WTC11 (cell line): ENCODE measurements at regions not wholly inside any gene's neighbourhood (a gene's known extent, or its start where the extent isn't known, plus 50 kb on each side); places are given as distances from the start of the nearest gene placed in this dataset.
A peak's percentile ranks its signal among the peaks of the same experiment; 100 is the strongest.

Source experiments
- ATAC-seq: fragments of 200-7000 bp; cut with Tn5 transposase; 2 replicates; pipeline ENCODE4 v1.10.0; 2021; ENCODE audit warnings: mild to moderate bottlenecking, moderate library complexity
- CTCF ChIA-PET: fragments of 300-600 bp; sonication (Branson Sonifier 250); formaldehyde crosslinking; loops from one replicate; lab custom pipeline; 2021; ENCODE audit warnings: antibody characterized with exemption; lab: Charles Lee
- POLR2A ChIA-PET: fragments of 350-600 bp; sonication (Branson Sonifier 250); formaldehyde crosslinking; loops from one replicate; lab custom pipeline; 2021; ENCODE audit warnings: antibody characterized with exemption; lab: Charles Lee
- DNase-seq: peaks from one replicate; pipeline ENCODE4 v3.0.0; 2021; ENCODE audit warnings: low spot score
- H3K27ac Mint-ChIP-seq: 2 replicates; pipeline ENCODE4 v1.8.0; 2021; ENCODE audit warnings: mixed read lengths
- H3K27me3 Mint-ChIP-seq: 2 replicates; pipeline ENCODE4 v1.8.0; 2021; ENCODE audit warnings: low read depth, mild to moderate bottlenecking, moderate library complexity, mixed read lengths
- H3K36me3 Mint-ChIP-seq: 2 replicates; pipeline ENCODE4 v1.8.0; 2021; ENCODE audit warnings: mixed read lengths
- H3K4me1 Mint-ChIP-seq: 2 replicates; pipeline ENCODE4 v1.8.0; 2022; ENCODE audit warnings: mixed read lengths
- H3K4me3 Mint-ChIP-seq: 2 replicates; pipeline ENCODE4 v1.8.0; 2021; ENCODE audit warnings: mild to moderate bottlenecking, moderate library complexity, mixed read lengths
- H3K9me3 Mint-ChIP-seq: 2 replicates; pipeline ENCODE4 v1.8.0; 2021; ENCODE audit warnings: mixed read lengths
- ATF1 ChIP-seq: sonication (generic); formaldehyde crosslinking; IDR thresholded peaks from 2 replicates; pipeline ENCODE4 v1.8.1; 2023; ENCODE audit warnings: mild to moderate bottlenecking, moderate library complexity, missing genetic modification reagents
- CREB1 ChIP-seq: sonication (generic); formaldehyde crosslinking; IDR thresholded peaks from 2 replicates; pipeline ENCODE4 v1.8.0; 2023; ENCODE audit warnings: mild to moderate bottlenecking, missing genetic modification reagents
- ELF4 ChIP-seq: sonication (generic); formaldehyde crosslinking; IDR thresholded peaks from 2 replicates; pipeline ENCODE4 v1.8.1; 2022; ENCODE audit warnings: low read depth, mild to moderate bottlenecking, moderate library complexity, missing genetic modification reagents
- ESRRA ChIP-seq: sonication (generic); formaldehyde crosslinking; IDR thresholded peaks from 2 replicates; pipeline ENCODE4 v1.8.1; 2022; ENCODE audit warnings: mild to moderate bottlenecking, missing genetic modification reagents, borderline replicate concordance
- HMGA2 ChIP-seq: fragments of 250-450 bp; sonication (Bioruptor Pico); IDR thresholded peaks from 2 replicates; pipeline ENCODE4 v1.4.0; 2021; ENCODE audit warnings: mild to moderate bottlenecking, moderate library complexity
- SMAD4 ChIP-seq: sonication (generic); formaldehyde crosslinking; IDR thresholded peaks from 2 replicates; pipeline ENCODE4 v1.8.0; 2022; ENCODE audit warnings: mild to moderate bottlenecking, missing genetic modification reagents
- SOX15 ChIP-seq: fragments of 250-450 bp; sonication (Bioruptor Pico); IDR thresholded peaks from 2 replicates; pipeline ENCODE4 v1.9.0; 2021; ENCODE audit warnings: mild to moderate bottlenecking
- SP1 ChIP-seq: sonication (generic); formaldehyde crosslinking; conservative IDR thresholded peaks from 2 replicates; pipeline ENCODE4 v1.8.1; 2022; ENCODE audit warnings: missing genetic modification reagents
- TP53 ChIP-seq: sonication (generic); formaldehyde crosslinking; IDR thresholded peaks from 2 replicates; pipeline ENCODE4 v1.8.1; 2023; ENCODE audit warnings: mild to moderate bottlenecking, missing genetic modification reagents
- ZNF121 ChIP-seq: sonication (generic); formaldehyde crosslinking; IDR thresholded peaks from 2 replicates; pipeline ENCODE4 v1.8.0; 2023; ENCODE audit warnings: missing genetic modification reagents
- ZNF232 ChIP-seq: sonication (generic); formaldehyde crosslinking; IDR thresholded peaks from 2 replicates; pipeline ENCODE4 v1.8.0; 2022; ENCODE audit warnings: mild to moderate bottlenecking, missing genetic modification reagents
- ZNF263 ChIP-seq: sonication (generic); formaldehyde crosslinking; IDR thresholded peaks from 2 replicates; pipeline ENCODE4 v1.8.1; 2022; ENCODE audit warnings: low read depth, mild to moderate bottlenecking, moderate library complexity, missing genetic modification reagents
- ZNF416 ChIP-seq: fragments of 250-450 bp; sonication (Bioruptor Pico); IDR thresholded peaks from 2 replicates; pipeline ENCODE4 v1.9.0; 2021; ENCODE audit warnings: mild to moderate bottlenecking, inconsistent platforms
- ZNF671 ChIP-seq: fragments of 250-450 bp; sonication (Bioruptor Pico); IDR thresholded peaks from 2 replicates; pipeline ENCODE4 v1.8.0; 2021; ENCODE audit warnings: mild to moderate bottlenecking
- TF ChIP-seq, protein P1 (sequence below): fragments of 250-450 bp; sonication (Bioruptor Pico); IDR thresholded peaks from 2 replicates; pipeline ENCODE4 v2.1.2; 2022; ENCODE audit warnings: mild to moderate bottlenecking, moderate library complexity
- TF ChIP-seq, protein P2 (sequence below): sonication (generic); formaldehyde crosslinking; conservative IDR thresholded peaks from 2 replicates; pipeline ENCODE4 v1.8.1; 2023; ENCODE audit warnings: mild to moderate bottlenecking, low read depth, missing genetic modification reagents, moderate library complexity
- TF ChIP-seq, protein P3 (sequence below): sonication (generic); formaldehyde crosslinking; IDR thresholded peaks from 2 replicates; pipeline ENCODE4 v1.8.1; 2023; ENCODE audit warnings: mild to moderate bottlenecking, missing genetic modification reagents, borderline replicate concordance
- TF ChIP-seq, protein P4 (sequence below): sonication (generic); formaldehyde crosslinking; IDR thresholded peaks from 2 replicates; pipeline ENCODE4 v1.8.0; 2023; ENCODE audit warnings: missing genetic modification reagents
- TF ChIP-seq, protein P5 (sequence below): sonication (generic); formaldehyde crosslinking; IDR thresholded peaks from 2 replicates; pipeline ENCODE4 v1.8.0; 2022; ENCODE audit warnings: mild to moderate bottlenecking, missing genetic modification reagents
- TF ChIP-seq, protein P6 (sequence below): sonication (generic); formaldehyde crosslinking; IDR thresholded peaks from 2 replicates; pipeline ENCODE4 v1.8.1; 2022; ENCODE audit warnings: low read depth, mild to moderate bottlenecking, moderate library complexity, missing genetic modification reagents, borderline replicate concordance
- TF ChIP-seq, protein P7 (sequence below): sonication (generic); formaldehyde crosslinking; IDR thresholded peaks from 2 replicates; pipeline ENCODE4 v1.8.1; 2023; ENCODE audit warnings: mild to moderate bottlenecking, moderate library complexity, missing genetic modification reagents
- TF ChIP-seq, protein P8 (sequence below): fragments of 200-600 bp; IDR thresholded peaks from 2 replicates; pipeline ENCODE4 v1.8.0; 2022; ENCODE audit warnings: antibody characterized with exemption

DNA sequence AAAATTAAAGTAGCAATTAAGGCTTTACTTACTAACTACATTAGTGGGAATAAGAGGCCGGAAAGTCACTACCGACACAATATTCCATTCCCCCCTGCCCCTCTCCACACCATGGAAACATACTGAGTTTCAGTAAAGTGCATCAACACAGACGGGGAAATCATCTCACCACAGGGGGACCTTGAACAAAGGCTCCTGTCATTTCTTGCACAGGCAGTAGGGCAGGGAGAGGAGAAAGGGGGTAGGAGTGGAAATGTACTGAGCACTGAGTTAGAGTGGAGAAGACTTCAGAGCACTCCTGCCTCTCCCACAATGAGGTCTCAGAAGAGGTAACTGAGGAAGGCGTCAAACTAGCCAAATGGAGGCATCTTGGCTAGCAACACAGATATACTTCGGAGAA is 1426.9 kb upstream of the EYS start:
- H3K27me3 Mint-ChIP-seq = no peaks in the 10 kb centered on the region
- H3K36me3 Mint-ChIP-seq = no peaks in the 10 kb centered on the region; the same call in 1 of the 2 replicates
- H3K27ac Mint-ChIP-seq = no peak overlapping the region
- POLR2A ChIA-PET = no interaction called here
- H3K4me3 Mint-ChIP-seq = no peak overlapping the region
- CTCF ChIA-PET = interaction anchor here (0.5 kb wide), 1 partner anchor 70 kb away, joined by 5 read pairs; no protein-coding TSS in a partner anchor
- H3K4me1 Mint-ChIP-seq = peaks cover 3% of the 10 kb centered on the region; the same call in 1 of the 2 replicates
- peaks cover 8% of the 10 kb centered on the region for H3K9me3 Mint-ChIP-seq
- no peak for TF ChIP-seq ZNF263 (CRISPR knock-in tag)
- TF ChIP-seq SMAD4 = no peak
- no peak for TF ChIP-seq HMGA2 (CRISPR knock-in tag)
- TF ChIP-seq, protein P1, sequence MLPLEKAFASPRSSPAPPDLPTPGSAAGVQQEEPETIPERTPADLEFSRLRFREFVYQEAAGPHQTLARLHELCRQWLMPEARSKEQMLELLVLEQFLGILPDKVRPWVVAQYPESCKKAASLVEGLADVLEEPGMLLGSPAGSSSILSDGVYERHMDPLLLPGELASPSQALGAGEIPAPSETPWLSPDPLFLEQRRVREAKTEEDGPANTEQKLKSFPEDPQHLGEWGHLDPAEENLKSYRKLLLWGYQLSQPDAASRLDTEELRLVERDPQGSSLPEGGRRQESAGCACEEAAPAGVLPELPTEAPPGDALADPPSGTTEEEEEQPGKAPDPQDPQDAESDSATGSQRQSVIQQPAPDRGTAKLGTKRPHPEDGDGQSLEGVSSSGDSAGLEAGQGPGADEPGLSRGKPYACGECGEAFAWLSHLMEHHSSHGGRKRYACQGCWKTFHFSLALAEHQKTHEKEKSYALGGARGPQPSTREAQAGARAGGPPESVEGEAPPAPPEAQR (CRISPR knock-in tag) = no peak
- TF ChIP-seq, protein P2, sequence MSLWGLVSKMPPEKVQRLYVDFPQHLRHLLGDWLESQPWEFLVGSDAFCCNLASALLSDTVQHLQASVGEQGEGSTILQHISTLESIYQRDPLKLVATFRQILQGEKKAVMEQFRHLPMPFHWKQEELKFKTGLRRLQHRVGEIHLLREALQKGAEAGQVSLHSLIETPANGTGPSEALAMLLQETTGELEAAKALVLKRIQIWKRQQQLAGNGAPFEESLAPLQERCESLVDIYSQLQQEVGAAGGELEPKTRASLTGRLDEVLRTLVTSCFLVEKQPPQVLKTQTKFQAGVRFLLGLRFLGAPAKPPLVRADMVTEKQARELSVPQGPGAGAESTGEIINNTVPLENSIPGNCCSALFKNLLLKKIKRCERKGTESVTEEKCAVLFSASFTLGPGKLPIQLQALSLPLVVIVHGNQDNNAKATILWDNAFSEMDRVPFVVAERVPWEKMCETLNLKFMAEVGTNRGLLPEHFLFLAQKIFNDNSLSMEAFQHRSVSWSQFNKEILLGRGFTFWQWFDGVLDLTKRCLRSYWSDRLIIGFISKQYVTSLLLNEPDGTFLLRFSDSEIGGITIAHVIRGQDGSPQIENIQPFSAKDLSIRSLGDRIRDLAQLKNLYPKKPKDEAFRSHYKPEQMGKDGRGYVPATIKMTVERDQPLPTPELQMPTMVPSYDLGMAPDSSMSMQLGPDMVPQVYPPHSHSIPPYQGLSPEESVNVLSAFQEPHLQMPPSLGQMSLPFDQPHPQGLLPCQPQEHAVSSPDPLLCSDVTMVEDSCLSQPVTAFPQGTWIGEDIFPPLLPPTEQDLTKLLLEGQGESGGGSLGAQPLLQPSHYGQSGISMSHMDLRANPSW (CRISPR knock-in tag) = no peak
- TF ChIP-seq SP1 (CRISPR knock-in tag) = no peak
- no peak for TF ChIP-seq ZNF671 (CRISPR knock-in tag)
- no peak for TF ChIP-seq ZNF121 (CRISPR knock-in tag)
- TF ChIP-seq, protein P3, sequence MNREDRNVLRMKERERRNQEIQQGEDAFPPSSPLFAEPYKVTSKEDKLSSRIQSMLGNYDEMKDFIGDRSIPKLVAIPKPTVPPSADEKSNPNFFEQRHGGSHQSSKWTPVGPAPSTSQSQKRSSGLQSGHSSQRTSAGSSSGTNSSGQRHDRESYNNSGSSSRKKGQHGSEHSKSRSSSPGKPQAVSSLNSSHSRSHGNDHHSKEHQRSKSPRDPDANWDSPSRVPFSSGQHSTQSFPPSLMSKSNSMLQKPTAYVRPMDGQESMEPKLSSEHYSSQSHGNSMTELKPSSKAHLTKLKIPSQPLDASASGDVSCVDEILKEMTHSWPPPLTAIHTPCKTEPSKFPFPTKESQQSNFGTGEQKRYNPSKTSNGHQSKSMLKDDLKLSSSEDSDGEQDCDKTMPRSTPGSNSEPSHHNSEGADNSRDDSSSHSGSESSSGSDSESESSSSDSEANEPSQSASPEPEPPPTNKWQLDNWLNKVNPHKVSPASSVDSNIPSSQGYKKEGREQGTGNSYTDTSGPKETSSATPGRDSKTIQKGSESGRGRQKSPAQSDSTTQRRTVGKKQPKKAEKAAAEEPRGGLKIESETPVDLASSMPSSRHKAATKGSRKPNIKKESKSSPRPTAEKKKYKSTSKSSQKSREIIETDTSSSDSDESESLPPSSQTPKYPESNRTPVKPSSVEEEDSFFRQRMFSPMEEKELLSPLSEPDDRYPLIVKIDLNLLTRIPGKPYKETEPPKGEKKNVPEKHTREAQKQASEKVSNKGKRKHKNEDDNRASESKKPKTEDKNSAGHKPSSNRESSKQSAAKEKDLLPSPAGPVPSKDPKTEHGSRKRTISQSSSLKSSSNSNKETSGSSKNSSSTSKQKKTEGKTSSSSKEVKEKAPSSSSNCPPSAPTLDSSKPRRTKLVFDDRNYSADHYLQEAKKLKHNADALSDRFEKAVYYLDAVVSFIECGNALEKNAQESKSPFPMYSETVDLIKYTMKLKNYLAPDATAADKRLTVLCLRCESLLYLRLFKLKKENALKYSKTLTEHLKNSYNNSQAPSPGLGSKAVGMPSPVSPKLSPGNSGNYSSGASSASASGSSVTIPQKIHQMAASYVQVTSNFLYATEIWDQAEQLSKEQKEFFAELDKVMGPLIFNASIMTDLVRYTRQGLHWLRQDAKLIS (CRISPR knock-in tag) = no peak
- TF ChIP-seq ZNF416 (CRISPR knock-in tag) = no peak
- TF ChIP-seq, protein P4, sequence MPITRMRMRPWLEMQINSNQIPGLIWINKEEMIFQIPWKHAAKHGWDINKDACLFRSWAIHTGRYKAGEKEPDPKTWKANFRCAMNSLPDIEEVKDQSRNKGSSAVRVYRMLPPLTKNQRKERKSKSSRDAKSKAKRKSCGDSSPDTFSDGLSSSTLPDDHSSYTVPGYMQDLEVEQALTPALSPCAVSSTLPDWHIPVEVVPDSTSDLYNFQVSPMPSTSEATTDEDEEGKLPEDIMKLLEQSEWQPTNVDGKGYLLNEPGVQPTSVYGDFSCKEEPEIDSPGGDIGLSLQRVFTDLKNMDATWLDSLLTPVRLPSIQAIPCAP (CRISPR knock-in tag) = no peak
- no peak for TF ChIP-seq CREB1
- TF ChIP-seq, protein P5, sequence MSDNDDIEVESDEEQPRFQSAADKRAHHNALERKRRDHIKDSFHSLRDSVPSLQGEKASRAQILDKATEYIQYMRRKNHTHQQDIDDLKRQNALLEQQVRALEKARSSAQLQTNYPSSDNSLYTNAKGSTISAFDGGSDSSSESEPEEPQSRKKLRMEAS (CRISPR knock-in tag) = no peak
- no peak for TF ChIP-seq ATF1 (CRISPR knock-in tag)
- ATAC-seq (peak; percentile 58), DNase-seq (no peak)

DNA sequence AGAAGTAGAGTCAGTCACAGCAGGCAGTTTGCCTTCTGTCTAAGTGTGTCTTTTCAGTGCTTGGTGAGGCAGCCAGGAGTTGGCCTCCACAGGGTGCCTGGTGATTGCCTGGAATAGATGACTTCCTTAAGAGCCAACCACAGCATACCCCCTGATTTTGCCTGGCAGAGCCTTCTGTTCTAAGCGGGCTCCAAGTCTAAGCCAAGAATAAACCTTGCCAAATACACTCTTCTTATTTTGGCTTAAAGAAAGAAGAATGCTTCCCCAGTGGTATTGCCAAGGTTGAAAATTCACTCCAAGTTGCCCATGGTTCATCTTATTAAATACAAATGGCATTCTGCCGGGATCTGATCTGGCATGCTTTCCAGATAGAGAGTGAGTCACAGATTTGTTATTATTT is 1424.8 kb upstream of the EYS start:
- H3K9me3 Mint-ChIP-seq = peaks cover 8% of the 10 kb centered on the region
- no peaks in the 10 kb centered on the region; the same call in 1 of the 2 replicates for H3K36me3 Mint-ChIP-seq
- H3K4me3 Mint-ChIP-seq = no peak overlapping the region
- H3K27me3 Mint-ChIP-seq = no peaks in the 10 kb centered on the region
- ChIA-PET POLR2A (no interaction called here), CTCF (no interaction called here)
- no peak overlapping the region for H3K27ac Mint-ChIP-seq
- DNase-seq (no peak), ATAC-seq (no peak)
- H3K4me1 Mint-ChIP-seq = peaks cover 3% of the 10 kb centered on the region; the same call in 1 of the 2 replicates
- TF ChIP-seq, protein P6, sequence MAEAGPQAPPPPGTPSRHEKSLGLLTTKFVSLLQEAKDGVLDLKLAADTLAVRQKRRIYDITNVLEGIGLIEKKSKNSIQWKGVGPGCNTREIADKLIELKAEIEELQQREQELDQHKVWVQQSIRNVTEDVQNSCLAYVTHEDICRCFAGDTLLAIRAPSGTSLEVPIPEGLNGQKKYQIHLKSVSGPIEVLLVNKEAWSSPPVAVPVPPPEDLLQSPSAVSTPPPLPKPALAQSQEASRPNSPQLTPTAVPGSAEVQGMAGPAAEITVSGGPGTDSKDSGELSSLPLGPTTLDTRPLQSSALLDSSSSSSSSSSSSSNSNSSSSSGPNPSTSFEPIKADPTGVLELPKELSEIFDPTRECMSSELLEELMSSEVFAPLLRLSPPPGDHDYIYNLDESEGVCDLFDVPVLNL (CRISPR knock-in tag) = no peak
- TF ChIP-seq, protein P7, sequence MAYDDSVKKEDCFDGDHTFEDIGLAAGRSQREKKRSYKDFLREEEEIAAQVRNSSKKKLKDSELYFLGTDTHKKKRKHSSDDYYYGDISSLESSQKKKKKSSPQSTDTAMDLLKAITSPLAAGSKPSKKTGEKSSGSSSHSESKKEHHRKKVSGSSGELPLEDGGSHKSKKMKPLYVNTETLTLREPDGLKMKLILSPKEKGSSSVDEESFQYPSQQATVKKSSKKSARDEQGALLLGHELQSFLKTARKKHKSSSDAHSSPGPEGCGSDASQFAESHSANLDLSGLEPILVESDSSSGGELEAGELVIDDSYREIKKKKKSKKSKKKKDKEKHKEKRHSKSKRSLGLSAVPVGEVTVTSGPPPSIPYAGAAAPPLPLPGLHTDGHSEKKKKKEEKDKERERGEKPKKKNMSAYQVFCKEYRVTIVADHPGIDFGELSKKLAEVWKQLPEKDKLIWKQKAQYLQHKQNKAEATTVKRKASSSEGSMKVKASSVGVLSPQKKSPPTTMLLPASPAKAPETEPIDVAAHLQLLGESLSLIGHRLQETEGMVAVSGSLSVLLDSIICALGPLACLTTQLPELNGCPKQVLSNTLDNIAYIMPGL (CRISPR knock-in tag) = no peak
- TF ChIP-seq CREB1 = no peak
- no peak for TF ChIP-seq SOX15
- TF ChIP-seq, protein P8, sequence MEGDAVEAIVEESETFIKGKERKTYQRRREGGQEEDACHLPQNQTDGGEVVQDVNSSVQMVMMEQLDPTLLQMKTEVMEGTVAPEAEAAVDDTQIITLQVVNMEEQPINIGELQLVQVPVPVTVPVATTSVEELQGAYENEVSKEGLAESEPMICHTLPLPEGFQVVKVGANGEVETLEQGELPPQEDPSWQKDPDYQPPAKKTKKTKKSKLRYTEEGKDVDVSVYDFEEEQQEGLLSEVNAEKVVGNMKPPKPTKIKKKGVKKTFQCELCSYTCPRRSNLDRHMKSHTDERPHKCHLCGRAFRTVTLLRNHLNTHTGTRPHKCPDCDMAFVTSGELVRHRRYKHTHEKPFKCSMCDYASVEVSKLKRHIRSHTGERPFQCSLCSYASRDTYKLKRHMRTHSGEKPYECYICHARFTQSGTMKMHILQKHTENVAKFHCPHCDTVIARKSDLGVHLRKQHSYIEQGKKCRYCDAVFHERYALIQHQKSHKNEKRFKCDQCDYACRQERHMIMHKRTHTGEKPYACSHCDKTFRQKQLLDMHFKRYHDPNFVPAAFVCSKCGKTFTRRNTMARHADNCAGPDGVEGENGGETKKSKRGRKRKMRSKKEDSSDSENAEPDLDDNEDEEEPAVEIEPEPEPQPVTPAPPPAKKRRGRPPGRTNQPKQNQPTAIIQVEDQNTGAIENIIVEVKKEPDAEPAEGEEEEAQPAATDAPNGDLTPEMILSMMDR = no peak
- TF ChIP-seq TP53 = no peak
- no peak for TF ChIP-seq ZNF232
- no peak for TF ChIP-seq ESRRA (CRISPR knock-in tag)
- no peak for TF ChIP-seq ELF4
